ENCODE measurements at regions not wholly inside any gene's neighbourhood (a gene's known extent, or its start where the extent isn't known, plus 50 kb on each side); places are given as distances from the start of the nearest gene placed in this dataset.
"Not testable (repeated sequence)": the region's sequence is repeated elsewhere in the genome, so short reads cannot be mapped to it uniquely, and the experiment has no call there.

DNA sequence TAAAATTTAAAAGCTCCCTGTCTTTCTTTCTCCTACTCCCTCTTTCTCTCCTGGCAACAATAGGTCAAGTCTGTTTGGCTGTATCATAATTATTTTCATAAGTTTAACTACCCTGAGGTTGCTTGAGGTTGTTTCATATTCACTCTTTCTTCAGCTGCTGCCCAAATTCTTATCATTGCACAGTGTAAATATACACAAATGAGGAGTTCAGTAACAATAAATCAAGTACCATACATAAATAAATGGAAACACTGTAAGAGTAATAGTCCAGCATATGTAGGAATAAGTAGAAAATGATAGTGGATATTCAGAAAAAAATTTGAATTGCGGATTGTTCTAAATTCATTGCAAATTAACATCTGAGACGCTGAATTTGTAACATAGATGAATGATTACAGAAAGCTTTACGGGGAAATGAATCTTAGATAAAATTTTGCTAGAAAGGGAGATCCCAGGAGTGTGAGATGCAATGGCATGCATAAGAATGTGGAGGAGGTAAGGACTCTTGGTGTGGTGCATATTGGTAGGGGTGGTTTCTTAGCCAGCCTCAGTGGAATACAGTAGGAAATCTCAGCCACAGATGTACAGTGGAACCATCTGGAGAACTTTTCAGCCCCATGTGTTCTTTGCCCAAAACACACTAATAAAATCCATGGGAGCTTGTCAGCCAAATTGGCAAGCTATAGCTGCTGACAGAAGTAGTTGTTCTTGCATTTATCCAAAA lies 480.7 kb downstream of the HTR1B start:
- Histone ChIP-seq H3K9me3 (ENCODE audit: control insufficient read depth, insufficient read depth, low read length) (peaks cover 4% of the 10 kb centered on the region), H3K27ac (ENCODE audit: low read depth, low read length) (no peak overlapping the region), H3K27me3 (ENCODE audit: control insufficient read depth, insufficient read depth, low read length) (no peaks in the 10 kb centered on the region), H3K4me3 (ENCODE audit: low read depth, low read length) (no peak overlapping the region)
- ChIA-PET CTCF (no interaction called here), POLR2A (no interaction called here)
- no peak for DNase-seq (ENCODE audit: low read depth, low spot score)
- TF ChIP-seq, protein P1, sequence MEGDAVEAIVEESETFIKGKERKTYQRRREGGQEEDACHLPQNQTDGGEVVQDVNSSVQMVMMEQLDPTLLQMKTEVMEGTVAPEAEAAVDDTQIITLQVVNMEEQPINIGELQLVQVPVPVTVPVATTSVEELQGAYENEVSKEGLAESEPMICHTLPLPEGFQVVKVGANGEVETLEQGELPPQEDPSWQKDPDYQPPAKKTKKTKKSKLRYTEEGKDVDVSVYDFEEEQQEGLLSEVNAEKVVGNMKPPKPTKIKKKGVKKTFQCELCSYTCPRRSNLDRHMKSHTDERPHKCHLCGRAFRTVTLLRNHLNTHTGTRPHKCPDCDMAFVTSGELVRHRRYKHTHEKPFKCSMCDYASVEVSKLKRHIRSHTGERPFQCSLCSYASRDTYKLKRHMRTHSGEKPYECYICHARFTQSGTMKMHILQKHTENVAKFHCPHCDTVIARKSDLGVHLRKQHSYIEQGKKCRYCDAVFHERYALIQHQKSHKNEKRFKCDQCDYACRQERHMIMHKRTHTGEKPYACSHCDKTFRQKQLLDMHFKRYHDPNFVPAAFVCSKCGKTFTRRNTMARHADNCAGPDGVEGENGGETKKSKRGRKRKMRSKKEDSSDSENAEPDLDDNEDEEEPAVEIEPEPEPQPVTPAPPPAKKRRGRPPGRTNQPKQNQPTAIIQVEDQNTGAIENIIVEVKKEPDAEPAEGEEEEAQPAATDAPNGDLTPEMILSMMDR (IDR thresholded peaks at IDR 0.05; ENCODE audit: low read depth, low read length) = no peak

DNA sequence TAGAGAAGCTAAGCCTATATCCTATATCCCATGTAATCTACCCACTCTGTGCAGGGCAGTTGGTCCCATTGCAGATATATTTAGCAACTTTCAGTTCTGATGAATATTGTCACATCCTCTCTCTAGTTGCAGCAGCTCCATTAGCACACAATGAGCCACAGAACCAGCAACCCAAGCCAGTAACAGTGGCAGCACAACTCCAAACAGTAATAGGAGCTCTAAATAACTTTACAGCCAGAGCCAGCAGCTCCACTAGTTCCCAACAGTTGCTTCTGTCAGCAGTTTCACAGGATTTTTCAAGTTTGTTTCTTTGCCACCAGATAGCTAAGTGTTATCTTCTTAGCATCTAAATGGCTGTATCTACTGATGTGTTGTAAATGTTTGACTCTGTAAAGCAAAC lies 490.8 kb downstream of the HTR1B start:
- Histone ChIP-seq H3K27me3 (ENCODE audit: control insufficient read depth, insufficient read depth, low read length) (no peaks in the 10 kb centered on the region), H3K27ac (ENCODE audit: low read depth, low read length) (no peak overlapping the region), H3K4me3 (ENCODE audit: low read depth, low read length) (no peak overlapping the region), H3K9me3 (ENCODE audit: control insufficient read depth, insufficient read depth, low read length) (no peaks in the 10 kb centered on the region; the same call in 1 of the 2 replicates)
- TF ChIP-seq, protein P1 (IDR thresholded peaks at IDR 0.05; ENCODE audit: low read depth, low read length) = no peak
- POLR2A ChIA-PET = no interaction called here
- CTCF ChIA-PET = no interaction called here
- DNase-seq (ENCODE audit: low read depth, low spot score) = no peak

DNA sequence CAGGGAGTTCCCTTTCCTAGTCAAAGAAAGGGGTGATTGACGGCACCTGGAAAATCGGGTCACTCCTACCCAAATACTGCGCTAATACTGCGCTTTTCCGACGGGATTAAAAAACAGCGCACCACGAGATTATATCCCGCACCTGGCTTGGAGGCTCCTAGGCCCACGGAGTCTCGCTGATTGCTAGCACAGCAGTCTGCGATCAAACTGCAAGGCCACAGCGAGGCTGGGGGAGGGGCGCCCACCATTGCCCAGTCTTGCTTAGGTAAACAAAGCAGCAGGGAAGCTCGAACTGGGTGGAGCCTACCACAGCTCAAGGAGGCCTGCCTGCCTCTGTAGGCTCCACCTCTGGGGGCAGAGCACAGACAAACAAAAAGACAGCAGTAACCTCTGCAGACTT lies 504.1 kb downstream of the HTR1B start:
- H3K27ac ChIP-seq (ENCODE audit: low read depth, low read length); H3K27me3 ChIP-seq (ENCODE audit: control insufficient read depth, insufficient read depth, low read length); POLR2A ChIA-PET; DNase-seq (ENCODE audit: low read depth, low spot score); H3K4me3 ChIP-seq (ENCODE audit: low read depth, low read length); H3K9me3 ChIP-seq (ENCODE audit: control insufficient read depth, insufficient read depth, low read length); CTCF ChIA-PET: not testable (repeated sequence)

- peaks cover 4% of the 10 kb centered on the region for H3K9me3 ChIP-seq (ENCODE audit: control insufficient read depth, insufficient read depth, low read length)
- ChIA-PET POLR2A (no interaction called here), CTCF (no interaction called here)
- no peak overlapping the region for H3K4me3 ChIP-seq (ENCODE audit: low read depth, low read length)
- H3K27me3 ChIP-seq (ENCODE audit: control insufficient read depth, insufficient read depth, low read length) = no peaks in the 10 kb centered on the region
- DNase-seq (ENCODE audit: low read depth, low spot score) = no peak
- TF ChIP-seq, protein P1 (IDR thresholded peaks at IDR 0.05; ENCODE audit: low read depth, low read length) = no peak
- H3K27ac ChIP-seq (ENCODE audit: low read depth, low read length) = no peak overlapping the region
Observed at GRCh38 chr6:76942203-76942966, 520.9 kb downstream of the HTR1B start.

GRCh38 chr6:76940191-76940590 lies 523.1 kb downstream of the HTR1B start:
- H3K9me3 ChIP-seq (ENCODE audit: control insufficient read depth, insufficient read depth, low read length) = peaks cover 4% of the 10 kb centered on the region
- ChIA-PET CTCF (no interaction called here), POLR2A (no interaction called here)
- TF ChIP-seq, protein P1 (IDR thresholded peaks at IDR 0.05; ENCODE audit: low read depth, low read length) = no peak
- H3K27me3 ChIP-seq (ENCODE audit: control insufficient read depth, insufficient read depth, low read length) = no peaks in the 10 kb centered on the region
- DNase-seq (ENCODE audit: low read depth, low spot score) = no peak
- H3K27ac ChIP-seq (ENCODE audit: low read depth, low read length) = no peak overlapping the region
- no peak overlapping the region for H3K4me3 ChIP-seq (ENCODE audit: low read depth, low read length)
